ENCODE measurements at regions not wholly inside any gene's neighbourhood (a gene's known extent, or its start where the extent isn't known, plus 50 kb on each side); places are given as distances from the start of the nearest gene placed in this dataset.
"Not testable (repeated sequence)": the region's sequence is repeated elsewhere in the genome, so short reads cannot be mapped to it uniquely, and the experiment has no call there.

- no peak overlapping the region for H3K9ac ChIP-seq (ENCODE audit: insufficient read length)
- TF ChIP-seq EZH2 (IDR thresholded peaks at IDR 0.05) (no peak), FOXP2 (optimal IDR thresholded peaks at IDR 0.05; ENCODE audit: control extremely low read depth, extremely low read length, insufficient read depth) (no peak), POLR2AphosphoS5 (IDR thresholded peaks at IDR 0.05; ENCODE audit: borderline replicate concordance, low read depth, low read length) (no peak)
- no peaks in the 10 kb centered on the region for H3K9me3 ChIP-seq (ENCODE audit: low read depth, low read length)
- H3K36me3 ChIP-seq (ENCODE audit: insufficient read depth, low read length), result no peaks in the 10 kb centered on the region
- H3K4me3 ChIP-seq, result no peak overlapping the region
- no peak for DNase-seq (ENCODE audit: low read depth, low spot score)
- H3K27ac ChIP-seq, result no peak overlapping the region
Measured at GRCh38 chr3:81874738-81875137, 113.3 kb upstream of the GBE1 start.

- Histone ChIP-seq H3K27ac (no peak overlapping the region), H3K9ac (ENCODE audit: insufficient read length) (no peak overlapping the region), H3K4me3 (no peak overlapping the region), H3K9me3 (ENCODE audit: low read depth, low read length) (no peaks in the 10 kb centered on the region), H3K36me3 (ENCODE audit: insufficient read depth, low read length) (no peaks in the 10 kb centered on the region)
- DNase-seq (ENCODE audit: low read depth, low spot score), result no peak
- TF ChIP-seq EZH2 (IDR thresholded peaks at IDR 0.05) (no peak), FOXP2 (optimal IDR thresholded peaks at IDR 0.05; ENCODE audit: control extremely low read depth, extremely low read length, insufficient read depth) (no peak), POLR2AphosphoS5 (IDR thresholded peaks at IDR 0.05; ENCODE audit: borderline replicate concordance, low read depth, low read length) (no peak)
Measured at GRCh38 chr3:81872566-81872965, 111.1 kb upstream of the GBE1 start.

- Histone ChIP-seq H3K9ac (ENCODE audit: insufficient read length) (no peak overlapping the region), H3K36me3 (ENCODE audit: insufficient read depth, low read length) (no peaks in the 10 kb centered on the region), H3K27ac (no peak overlapping the region), H3K9me3 (ENCODE audit: low read depth, low read length) (no peaks in the 10 kb centered on the region), H3K4me3 (no peak overlapping the region)
- no peak for DNase-seq (ENCODE audit: low read depth, low spot score)
- TF ChIP-seq POLR2AphosphoS5 (IDR thresholded peaks at IDR 0.05; ENCODE audit: borderline replicate concordance, low read depth, low read length) (no peak), FOXP2 (optimal IDR thresholded peaks at IDR 0.05; ENCODE audit: control extremely low read depth, extremely low read length, insufficient read depth) (no peak), EZH2 (IDR thresholded peaks at IDR 0.05) (no peak)
Measured at GRCh38 chr3:81871358-81872155, 110.1 kb upstream of the GBE1 start.

GRCh38 chr3:81869382-81869781, 107.9 kb upstream of the GBE1 start:
- H3K9me3 ChIP-seq (ENCODE audit: low read depth, low read length), result no peaks in the 10 kb centered on the region
- TF ChIP-seq FOXP2 (optimal IDR thresholded peaks at IDR 0.05; ENCODE audit: control extremely low read depth, extremely low read length, insufficient read depth) (no peak), POLR2AphosphoS5 (IDR thresholded peaks at IDR 0.05; ENCODE audit: borderline replicate concordance, low read depth, low read length) (no peak), EZH2 (IDR thresholded peaks at IDR 0.05) (no peak)
- H3K9ac ChIP-seq (ENCODE audit: insufficient read length), result no peak overlapping the region
- no peaks in the 10 kb centered on the region for H3K36me3 ChIP-seq (ENCODE audit: insufficient read depth, low read length)
- no peak overlapping the region for H3K27ac ChIP-seq
- H3K4me3 ChIP-seq, result no peak overlapping the region
- DNase-seq (ENCODE audit: low read depth, low spot score), result no peak

- Histone ChIP-seq H3K36me3 (ENCODE audit: insufficient read depth, low read length) (no peaks in the 10 kb centered on the region), H3K4me3 (no peak overlapping the region), H3K9ac (ENCODE audit: insufficient read length) (no peak overlapping the region), H3K9me3 (ENCODE audit: low read depth, low read length) (no peaks in the 10 kb centered on the region), H3K27ac (no peak overlapping the region)
- TF ChIP-seq POLR2AphosphoS5 (IDR thresholded peaks at IDR 0.05; ENCODE audit: borderline replicate concordance, low read depth, low read length) (no peak), EZH2 (IDR thresholded peaks at IDR 0.05) (no peak), FOXP2 (optimal IDR thresholded peaks at IDR 0.05; ENCODE audit: control extremely low read depth, extremely low read length, insufficient read depth) (no peak)
- DNase-seq (ENCODE audit: low read depth, low spot score), result no peak
Measured at GRCh38 chr3:81868597-81868996, 107.2 kb upstream of the GBE1 start.

- no peak overlapping the region for H3K9ac ChIP-seq (ENCODE audit: insufficient read length)
- no peak overlapping the region for H3K27ac ChIP-seq
- H3K36me3 ChIP-seq (ENCODE audit: insufficient read depth, low read length), result no peaks in the 10 kb centered on the region
- H3K4me3 ChIP-seq, result no peak overlapping the region
- H3K9me3 ChIP-seq (ENCODE audit: low read depth, low read length), result no peaks in the 10 kb centered on the region
- no peak for DNase-seq (ENCODE audit: low read depth, low spot score)
- TF ChIP-seq FOXP2 (optimal IDR thresholded peaks at IDR 0.05; ENCODE audit: control extremely low read depth, extremely low read length, insufficient read depth) (no peak), POLR2AphosphoS5 (IDR thresholded peaks at IDR 0.05; ENCODE audit: borderline replicate concordance, low read depth, low read length) (no peak), EZH2 (IDR thresholded peaks at IDR 0.05) (no peak)
Measured at GRCh38 chr3:81867875-81868274, 106.4 kb upstream of the GBE1 start.

- H3K4me3 ChIP-seq; H3K36me3 ChIP-seq (ENCODE audit: insufficient read depth, low read length): not testable (repeated sequence)
Measured at GRCh38 chr3:81865164-81865563, 103.7 kb upstream of the GBE1 start.

GRCh38 chr3:81864272-81864671, 102.8 kb upstream of the GBE1 start:
- no peak for DNase-seq (ENCODE audit: low read depth, low spot score)
- no peaks in the 10 kb centered on the region for H3K9me3 ChIP-seq (ENCODE audit: low read depth, low read length)
- no peak overlapping the region for H3K27ac ChIP-seq
- H3K9ac ChIP-seq (ENCODE audit: insufficient read length), result no peak overlapping the region
- no peaks in the 10 kb centered on the region for H3K36me3 ChIP-seq (ENCODE audit: insufficient read depth, low read length)
- TF ChIP-seq POLR2AphosphoS5 (IDR thresholded peaks at IDR 0.05; ENCODE audit: borderline replicate concordance, low read depth, low read length), result no peak
- no peak for TF ChIP-seq FOXP2 (optimal IDR thresholded peaks at IDR 0.05; ENCODE audit: control extremely low read depth, extremely low read length, insufficient read depth)
- TF ChIP-seq EZH2 (IDR thresholded peaks at IDR 0.05), result no peak
- no peak overlapping the region for H3K4me3 ChIP-seq

More at GRCh38 chr3:81865164-81865563, 103.7 kb upstream of the GBE1 start:
- DNase-seq (ENCODE audit: low read depth, low spot score); H3K27ac ChIP-seq; H3K9me3 ChIP-seq (ENCODE audit: low read depth, low read length); H3K9ac ChIP-seq (ENCODE audit: insufficient read length): not testable (repeated sequence)

GRCh38 chr3:81863756-81864155, 102.3 kb upstream of the GBE1 start:
- TF ChIP-seq FOXP2 (optimal IDR thresholded peaks at IDR 0.05; ENCODE audit: control extremely low read depth, extremely low read length, insufficient read depth) (no peak), EZH2 (IDR thresholded peaks at IDR 0.05) (no peak), POLR2AphosphoS5 (IDR thresholded peaks at IDR 0.05; ENCODE audit: borderline replicate concordance, low read depth, low read length) (no peak)
- Histone ChIP-seq H3K9me3 (ENCODE audit: low read depth, low read length) (no peaks in the 10 kb centered on the region), H3K27ac (no peak overlapping the region), H3K9ac (ENCODE audit: insufficient read length) (no peak overlapping the region), H3K4me3 (no peak overlapping the region), H3K36me3 (ENCODE audit: insufficient read depth, low read length) (no peaks in the 10 kb centered on the region)
- no peak for DNase-seq (ENCODE audit: low read depth, low spot score)

Data from SK-N-MC (cell line).